DND-41 (cell line): ENCODE measurements at regions not wholly inside any gene's neighbourhood (a gene's known extent, or its start where the extent isn't known, plus 50 kb on each side); places are given as distances from the start of the nearest gene placed in this dataset.

Experiments
- ATAC-seq: fragments of 200-7000 bp; cut with Tn5 transposase; 3 replicates; pipeline ENCODE4 v1.9.1; 2021; ENCODE audit warnings: low read depth; ENCODE audit not compliant: insufficient read depth
- DNase-seq: peaks from one replicate; pipeline ENCODE4 v3.0.0-alpha.2; 2020
- H2AFZ ChIP-seq: 2 replicates; pipeline ENCODE4 v1.6.0; 2012; ENCODE audit warnings: low read depth, low read length
- H3K27ac ChIP-seq: 2 replicates; pipeline ENCODE4 v1.5.1; 2012; ENCODE audit warnings: low read length, inconsistent platforms
- H3K27me3 ChIP-seq: fragments of 200-600 bp; sonication (generic); 2 replicates; pipeline ENCODE4 v1.6.0; 2012; ENCODE audit warnings: low read length, mild to moderate bottlenecking, inconsistent platforms; ENCODE audit not compliant: insufficient read depth, poor library complexity
- H3K36me3 ChIP-seq: 2 replicates; pipeline ENCODE4 v1.5.1; 2012; ENCODE audit warnings: low read length, inconsistent platforms; ENCODE audit not compliant: insufficient read depth
- H3K4me1 ChIP-seq: 2 replicates; pipeline ENCODE4 v1.5.1; 2012; ENCODE audit warnings: mild to moderate bottlenecking, low read length; ENCODE audit not compliant: insufficient read depth
- H3K4me2 ChIP-seq: 2 replicates; pipeline ENCODE4 v1.6.0; 2012; ENCODE audit warnings: mild to moderate bottlenecking, moderate library complexity, low read length, inconsistent platforms; ENCODE audit not compliant: insufficient read depth
- H3K4me3 ChIP-seq, 2 experiments: fragments of 200-600 bp in 1 of 2; shearing (Covaris generic) in 1 of 2; 2 replicates each; pipeline ENCODE4 v1.5.1; 2012 to 2016; ENCODE audit warnings: inconsistent platforms in 2 of 2, low read length in 2 of 2, mild to moderate bottlenecking in 2 of 2, low read depth in 1 of 2, moderate library complexity in 1 of 2
- H3K79me2 ChIP-seq: 2 replicates; pipeline ENCODE4 v1.6.0; 2012; ENCODE audit warnings: low read length, inconsistent platforms; ENCODE audit not compliant: insufficient read depth
- H3K9ac ChIP-seq: 2 replicates; pipeline ENCODE4 v1.6.0; 2012; ENCODE audit warnings: low read depth, mild to moderate bottlenecking, inconsistent platforms, low read length, moderate library complexity
- H3K9me3 ChIP-seq: 2 replicates; pipeline ENCODE4 v1.5.1; 2012; ENCODE audit warnings: low read length, moderate library complexity, mild to moderate bottlenecking, inconsistent platforms; ENCODE audit not compliant: insufficient read depth, severe bottlenecking
- H4K20me1 ChIP-seq: 2 replicates; pipeline ENCODE4 v1.6.0; 2012; ENCODE audit warnings: low read length; ENCODE audit not compliant: insufficient read depth
- CTCF ChIP-seq: IDR thresholded peaks from 2 replicates; pipeline ENCODE4 v1.5.1; 2012; ENCODE audit warnings: borderline replicate concordance, low read length, moderate library complexity, mild to moderate bottlenecking; ENCODE audit not compliant: poor library complexity, severe bottlenecking; ENCODE audit errors: extremely low read depth
- EZH2 ChIP-seq: IDR thresholded peaks from 3 replicates; pipeline ENCODE4 v1.6.1; 2012; ENCODE audit warnings: borderline replicate concordance, low read depth, mild to moderate bottlenecking, moderate library complexity, low read length, inconsistent platforms; ENCODE audit not compliant: severe bottlenecking

- ATAC-seq: no peak
Measured at GRCh38 chr2:239570216-239570925, 169.6 kb upstream of the HDAC4 start.

GRCh38 chr2:239569401-239570090, 168.7 kb upstream of the HDAC4 start:
- H3K9ac ChIP-seq: no peak overlapping the region
- TF ChIP-seq EZH2 (no peak), CTCF (no peak)
- DNase-seq: no peak
- H3K27me3 ChIP-seq: no peaks in the 10 kb centered on the region
- ATAC-seq: no peak
- H3K79me2 ChIP-seq: no peaks in the 10 kb centered on the region
- no peak overlapping the region for H3K4me2 ChIP-seq
- no peak overlapping the region for H2AFZ ChIP-seq
- H3K4me1 ChIP-seq: peaks cover 19% of the 10 kb centered on the region
- no peak overlapping the region for H3K27ac ChIP-seq
- no peaks in the 10 kb centered on the region for H3K9me3 ChIP-seq
- no peak overlapping the region for H3K4me3 ChIP-seq
- H4K20me1 ChIP-seq: no peaks in the 10 kb centered on the region
- H3K36me3 ChIP-seq: no peaks in the 10 kb centered on the region

More at GRCh38 chr2:239570216-239570925, 169.6 kb upstream of the HDAC4 start:
- Histone ChIP-seq H2AFZ (no peak overlapping the region), H3K27ac (no peak overlapping the region), H3K4me2 (no peak overlapping the region), H3K9me3 (no peaks in the 10 kb centered on the region), H3K4me1 (peaks cover 19% of the 10 kb centered on the region), H3K36me3 (no peaks in the 10 kb centered on the region), H3K9ac (no peak overlapping the region), H3K79me2 (no peaks in the 10 kb centered on the region), H4K20me1 (no peaks in the 10 kb centered on the region), H3K4me3 (no peak overlapping the region), H3K27me3 (no peaks in the 10 kb centered on the region)
- DNase-seq: no peak
- no peak for TF ChIP-seq CTCF
- TF ChIP-seq EZH2: no peak

GRCh38 chr2:239568601-239569000, 167.8 kb upstream of the HDAC4 start:
- no peaks in the 10 kb centered on the region for H3K79me2 ChIP-seq
- H3K4me1 ChIP-seq: peaks cover 19% of the 10 kb centered on the region
- H4K20me1 ChIP-seq: no peaks in the 10 kb centered on the region
- no peak overlapping the region for H3K27ac ChIP-seq
- no peaks in the 10 kb centered on the region for H3K27me3 ChIP-seq
- TF ChIP-seq CTCF: no peak
- TF ChIP-seq EZH2: no peak
- no peak overlapping the region for H3K4me2 ChIP-seq
- no peak overlapping the region for H3K4me3 ChIP-seq
- DNase-seq: no peak
- no peaks in the 10 kb centered on the region for H3K36me3 ChIP-seq
- H3K9ac ChIP-seq: no peak overlapping the region
- no peaks in the 10 kb centered on the region for H3K9me3 ChIP-seq
- ATAC-seq: no peak
- no peak overlapping the region for H2AFZ ChIP-seq
